HTR-8/SVneo (cell line): ENCODE measurements at regions not wholly inside any gene's neighbourhood (a gene's known extent, or its start where the extent isn't known, plus 50 kb on each side); places are given as distances from the start of the nearest gene placed in this dataset.
"Not testable (repeated sequence)": the region's sequence is repeated elsewhere in the genome, so short reads cannot be mapped to it uniquely, and the experiment has no call there.

Source experiments
- DNase-seq: peaks from one replicate; pipeline ENCODE4 v3.0.0; 2011; ENCODE audit warnings: low spot score, mixed read lengths; ENCODE audit not compliant: insufficient read length
- FAIRE-seq: peaks from 2 replicates; lab custom pipeline; 2011; peaks lifted over from hg19 to GRCh38; lab: Jason Lieb, UNC

DNA sequence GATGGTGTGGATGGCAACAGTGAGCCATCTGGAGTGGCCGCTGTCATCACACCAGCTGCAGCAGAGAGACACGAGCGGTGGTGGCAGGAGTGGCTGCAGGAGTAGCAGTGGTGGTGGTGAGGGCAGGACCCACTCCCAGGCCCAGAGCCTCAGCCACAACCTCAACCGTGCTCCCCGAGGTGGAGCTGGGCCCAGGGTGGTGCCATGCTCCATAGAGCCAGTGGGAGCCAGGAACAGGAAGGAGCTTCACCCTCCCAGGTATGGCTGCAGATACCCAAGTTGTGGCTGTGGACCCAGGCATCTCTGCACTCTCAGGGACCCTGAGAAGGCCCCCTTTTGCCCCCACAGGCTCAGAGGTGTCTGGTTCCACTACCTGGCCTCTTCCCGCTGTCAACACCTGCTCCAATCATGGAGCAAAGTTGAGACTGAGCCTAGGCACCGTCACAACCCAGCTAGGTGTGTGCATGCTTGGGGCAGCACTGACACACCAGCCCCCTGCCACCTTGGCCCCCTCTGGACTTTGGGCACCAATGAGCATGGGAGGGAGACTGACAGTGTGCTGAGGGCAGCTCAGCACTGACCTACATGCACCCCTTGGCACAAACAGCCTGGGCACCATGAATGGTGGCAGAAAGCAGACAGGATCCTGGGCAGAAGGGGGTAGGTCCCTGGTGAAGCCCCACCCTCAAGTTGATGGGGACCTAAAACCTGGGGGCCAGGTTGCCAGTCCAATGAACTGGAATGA, 188.9 kb downstream of the NDUFA10 start:
- DNase-seq (no peak), FAIRE-seq (no peak)

DNA sequence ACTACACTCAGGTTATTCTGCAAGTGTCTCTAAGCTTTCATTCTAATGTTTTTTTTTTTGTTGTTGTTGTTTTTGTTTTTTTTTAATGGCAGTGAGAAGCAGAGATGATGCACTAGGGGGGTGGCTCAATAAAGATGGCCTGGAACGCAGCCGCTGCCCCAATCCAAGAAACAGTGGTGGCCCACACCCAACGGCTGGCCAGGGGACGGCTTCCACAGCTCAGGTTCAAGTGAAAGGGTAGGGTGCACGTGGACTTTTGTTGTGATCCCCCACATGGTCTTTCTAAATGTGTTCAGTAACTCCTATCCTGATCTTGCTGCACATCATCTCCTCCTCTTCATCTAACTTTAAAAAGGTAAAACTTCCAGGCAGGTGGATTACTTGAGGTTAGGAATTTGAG, 190.1 kb downstream of the NDUFA10 start:
- no peak for FAIRE-seq
- DNase-seq: no peak

GRCh38 chr2:239834143-239834542, 191.0 kb downstream of the NDUFA10 start:
- FAIRE-seq: no peak

GRCh38 chr2:239833269-239834109, 191.7 kb downstream of the NDUFA10 start:
- DNase-seq (no peak), FAIRE-seq (no peak)

More at GRCh38 chr2:239834143-239834542, 191.0 kb downstream of the NDUFA10 start:
- DNase-seq: no peak

DNA sequence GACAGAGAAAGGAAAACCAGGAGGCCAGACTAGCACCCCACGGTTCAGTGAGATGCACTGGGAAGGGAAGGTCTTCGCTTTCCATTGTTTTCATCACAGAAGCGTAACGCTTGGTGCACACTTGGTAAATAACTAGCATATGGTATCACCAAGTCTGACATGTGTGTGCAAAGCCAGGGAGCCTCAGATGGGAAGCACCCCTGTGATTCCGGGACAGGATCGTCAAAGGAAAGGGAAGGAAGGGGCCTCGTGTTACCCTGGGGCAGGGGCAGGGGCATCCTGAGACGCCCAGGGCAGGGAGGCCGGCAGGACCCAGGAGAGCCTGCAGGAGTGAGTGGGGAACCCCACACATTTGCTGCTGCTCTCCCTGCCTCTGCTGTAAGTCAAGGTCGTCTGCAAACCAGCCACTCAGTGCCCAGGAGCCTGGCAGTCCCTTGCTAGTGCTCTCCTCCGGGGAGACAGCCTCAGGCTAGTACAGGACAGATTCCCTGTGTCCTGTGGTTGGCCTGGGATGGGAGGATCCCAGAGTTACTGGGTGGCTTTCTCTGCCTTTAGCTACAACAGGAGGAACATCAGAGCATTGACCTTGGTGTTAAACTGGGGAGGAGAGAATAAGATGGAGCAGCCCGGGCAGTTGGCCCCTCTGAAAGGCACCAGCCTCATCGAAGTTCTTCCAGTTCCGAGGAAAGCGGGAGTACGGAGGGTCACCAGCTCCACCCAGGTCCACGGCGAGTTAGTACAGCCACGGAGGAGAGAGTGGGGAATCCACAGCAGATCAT, 192.5 kb downstream of the NDUFA10 start:
- FAIRE-seq: no peak
- no peak for DNase-seq

DNA sequence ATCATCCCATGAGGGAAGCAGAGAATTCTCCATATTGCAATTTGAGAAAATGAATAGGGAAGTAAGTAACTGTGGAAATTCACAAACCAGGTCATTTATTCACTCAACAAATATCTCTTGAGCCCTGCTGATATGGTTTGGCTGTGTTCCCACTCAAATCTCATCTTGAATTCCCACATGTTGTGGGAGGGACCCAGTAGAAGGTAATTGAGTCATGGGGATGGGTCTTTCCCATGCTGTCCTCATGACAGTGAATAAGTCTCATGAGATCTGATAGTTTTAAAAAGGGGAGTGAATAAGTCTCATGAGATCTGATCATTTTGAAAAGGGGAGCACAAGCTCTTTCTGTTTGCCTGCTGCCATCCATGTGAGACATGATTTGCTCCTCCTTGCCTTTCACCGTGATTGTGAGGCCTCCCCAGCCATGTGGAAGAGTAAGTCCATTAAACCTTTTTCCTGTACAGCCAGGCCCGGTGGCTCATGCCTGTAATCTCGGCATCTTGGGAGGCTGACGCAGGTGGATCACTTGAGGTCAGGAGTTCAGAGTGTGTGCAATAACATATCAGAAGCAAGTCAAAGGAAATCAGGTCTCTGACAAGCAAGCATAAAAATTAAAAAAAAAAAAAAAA, 193.2 kb downstream of the NDUFA10 start:
- no peak for FAIRE-seq

DNA sequence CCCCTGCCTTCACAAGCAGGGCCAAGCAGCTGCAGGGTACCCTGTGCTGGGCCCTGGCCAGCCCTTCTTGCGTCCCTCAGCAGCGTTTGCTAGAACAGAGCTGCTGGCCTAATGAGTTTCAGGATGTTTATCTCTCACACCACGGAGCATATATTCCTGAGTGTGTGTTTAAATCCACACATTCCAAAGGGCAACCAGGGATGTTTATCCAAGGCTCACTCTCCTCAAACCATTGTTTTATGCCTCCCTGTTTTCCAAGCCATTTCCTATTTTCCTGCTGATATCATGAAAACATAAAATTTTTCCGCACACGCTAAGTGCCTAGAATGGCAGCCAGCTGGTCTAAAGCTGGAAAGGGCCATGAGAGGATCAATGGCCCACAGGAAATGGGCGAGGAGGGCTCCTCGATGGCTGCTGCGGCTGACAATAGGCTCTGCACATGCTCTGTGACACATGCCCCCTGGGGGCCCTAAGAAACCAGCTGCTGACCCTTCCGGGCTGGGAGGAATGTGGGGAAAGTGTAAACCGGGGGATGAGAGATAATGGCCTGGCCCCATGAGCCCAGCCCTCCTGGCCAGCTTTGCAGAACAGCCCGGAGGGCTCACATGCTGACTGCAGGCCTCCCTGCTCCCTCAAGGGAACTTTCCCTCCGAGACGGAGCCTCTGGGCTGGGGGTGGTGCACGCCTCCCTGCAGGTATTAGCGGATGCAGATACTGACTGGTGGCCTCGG, 194.0 kb downstream of the NDUFA10 start:
- no peak for DNase-seq
- FAIRE-seq: no peak

More for the DNA sequence above, 193.2 kb downstream of the NDUFA10 start:
- no peak for DNase-seq

DNA sequence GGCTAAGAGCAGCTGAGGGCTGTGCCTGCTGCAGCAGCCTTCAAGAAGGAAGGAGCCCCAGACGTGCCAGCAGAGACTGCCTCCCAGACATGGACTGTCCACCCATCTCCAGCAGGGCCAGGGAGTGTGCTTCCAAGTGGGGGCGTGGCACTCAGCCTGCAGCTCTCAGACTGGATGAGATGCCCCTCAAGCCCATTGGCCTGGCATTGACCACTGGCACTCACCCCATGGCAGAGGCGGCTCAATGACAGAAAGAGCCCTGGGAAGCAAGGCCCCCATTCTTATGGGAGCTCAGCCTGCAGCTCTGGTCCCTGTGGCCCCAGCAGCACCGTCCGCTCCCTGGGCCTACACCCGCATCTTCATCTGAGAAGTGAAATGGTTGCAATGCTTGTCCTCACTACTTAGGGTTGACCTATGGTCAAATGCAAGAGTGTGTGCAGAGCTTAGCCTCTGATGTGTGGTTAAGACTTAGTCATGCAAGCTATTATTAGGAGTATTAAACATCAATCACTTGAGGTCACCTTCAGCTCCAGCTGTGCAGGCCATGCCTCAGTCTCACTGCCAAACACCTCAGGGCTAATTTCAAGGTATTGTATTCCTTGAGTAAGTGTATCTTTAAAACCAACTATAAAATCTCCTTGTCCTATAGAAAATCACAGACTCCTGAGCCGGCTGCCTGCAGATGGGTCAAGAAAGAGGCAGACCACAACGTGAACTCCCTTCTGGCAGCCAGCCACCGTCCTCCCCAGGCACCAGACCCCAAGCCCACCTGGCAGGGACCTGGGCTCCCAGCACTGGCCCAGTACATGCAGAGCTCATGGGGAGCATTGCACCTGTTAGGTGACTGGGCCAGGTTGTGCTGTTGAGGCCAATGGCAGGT, 194.8 kb downstream of the NDUFA10 start:
- DNase-seq (no peak), FAIRE-seq (no peak)

DNA sequence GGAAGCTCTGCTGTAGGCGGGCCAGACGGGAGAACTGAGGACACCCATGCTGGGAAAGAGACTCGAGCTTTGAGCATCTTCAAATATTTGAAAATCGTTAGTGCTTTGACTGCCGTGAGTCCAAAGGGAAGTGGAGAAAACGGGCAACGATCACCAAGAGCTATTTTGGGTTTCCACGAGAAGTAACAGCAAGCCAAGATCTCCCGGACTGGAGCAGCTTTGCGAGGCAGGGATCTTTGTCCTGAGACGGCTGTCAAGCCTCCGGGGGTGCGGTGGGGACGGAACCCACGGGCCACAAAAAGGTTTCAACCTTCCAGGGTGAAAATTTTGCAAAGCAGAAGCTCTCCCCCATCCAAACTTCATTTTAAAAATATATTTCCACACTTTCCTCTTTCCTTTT, 195.8 kb downstream of the NDUFA10 start:
- no peak for DNase-seq
- no peak for FAIRE-seq

- not testable (repeated sequence) for DNase-seq, FAIRE-seq
These were observed 196.2 kb downstream of the NDUFA10 start for GRCh38 chr2:239828973-239829275.

GRCh38 chr2:239828192-239828972, 196.8 kb downstream of the NDUFA10 start:
- FAIRE-seq (no peak), DNase-seq (no peak)

DNA sequence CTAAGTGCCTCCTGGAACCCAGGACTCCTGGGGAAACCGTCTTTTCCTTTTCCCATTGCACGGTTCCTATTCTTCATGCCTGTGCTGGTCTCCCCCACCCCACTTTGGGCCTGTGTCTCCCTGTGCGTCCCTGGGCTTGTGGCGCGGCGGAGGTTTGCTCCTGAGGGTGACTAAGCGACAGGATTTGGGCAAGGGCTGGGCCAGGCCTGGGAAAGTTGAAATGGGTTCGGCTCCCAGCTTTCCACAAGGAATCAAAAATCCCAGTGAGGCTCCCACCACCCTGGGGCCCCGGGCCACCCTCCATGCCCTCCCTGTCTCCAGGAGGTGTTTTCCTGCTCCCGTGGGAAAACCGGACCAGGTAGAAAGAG, 197.6 kb downstream of the NDUFA10 start:
- FAIRE-seq (no peak), DNase-seq (no peak)

GRCh38 chr2:239826786-239827522, 198.2 kb downstream of the NDUFA10 start:
- DNase-seq (no peak), FAIRE-seq (no peak)

- DNase-seq: no peak
- FAIRE-seq: no peak
These were observed 198.8 kb downstream of the NDUFA10 start for GRCh38 chr2:239826376-239826775.

GRCh38 chr2:239825705-239825979, 199.5 kb downstream of the NDUFA10 start:
- DNase-seq (no peak), FAIRE-seq (no peak)

- DNase-seq (no peak), FAIRE-seq (no peak)
These were observed 200.1 kb downstream of the NDUFA10 start for GRCh38 chr2:239824866-239825704.
